OCI-LY3 (cell line): ENCODE measurements at regions not wholly inside any gene's neighbourhood (a gene's known extent, or its start where the extent isn't known, plus 50 kb on each side); places are given as distances from the start of the nearest gene placed in this dataset.

Source experiments
- CTCF ChIP-seq: fragments of 200-600, 300-600 bp; sonication (generic); IDR thresholded peaks from 2 replicates; pipeline ENCODE4 v1.5.1; 2014; ENCODE audit warnings: antibody characterized with exemption, low read length, low read depth
- EZH2phosphoT487 ChIP-seq: fragments of 200-600 bp; shearing (Covaris generic); IDR thresholded peaks from 2 replicates; pipeline ENCODE4 v1.6.1; 2018; ENCODE audit warnings: antibody characterized with exemption, mixed run types, low read depth

- no peak for TF ChIP-seq CTCF
- TF ChIP-seq EZH2phosphoT487 = no peak
Measured at GRCh38 chr10:111485767-111486166, 408.9 kb downstream of the ADRA2A start.
